Colonic mucosa (tissue), 4 donors: ENCODE measurements at regions not wholly inside any gene's neighbourhood (a gene's known extent, or its start where the extent isn't known, plus 50 kb on each side); places are given as distances from the start of the nearest gene placed in this dataset.

Source experiments
- DNase-seq: peaks from one replicate; pipeline ENCODE4 v3.0.0-alpha.2; 2020
- H3K27ac ChIP-seq: fragments of 200-600 bp; one replicate; pipeline ENCODE4 v1.8.0; 2021
- H3K27me3 ChIP-seq: fragments of 200-600 bp; one replicate; pipeline ENCODE4 v1.8.0; 2021
- H3K36me3 ChIP-seq: fragments of 200-600 bp; one replicate; pipeline ENCODE4 v1.8.0; 2021
- H3K4me1 ChIP-seq: fragments of 200-600 bp; one replicate; pipeline ENCODE4 v1.8.0; 2021; ENCODE audit warnings: mild to moderate bottlenecking
- H3K4me3 ChIP-seq: fragments of 200-600 bp; one replicate; pipeline ENCODE4 v1.8.0; 2021
- H3K9ac ChIP-seq, 2 donors: one replicate each; pipeline ENCODE4 v1.7.0; 2013; ENCODE audit warnings: control low read depth in 2 of 2, low read depth in 2 of 2, low read length in 2 of 2
- H3K9me3 ChIP-seq: fragments of 200-600 bp; one replicate; pipeline ENCODE4 v1.8.0; 2021
- CTCF ChIP-seq: fragments of 200-600 bp; IDR thresholded peaks from one replicate; pipeline ENCODE4 v1.8.0; 2022; ENCODE audit warnings: antibody characterized with exemption, mild to moderate bottlenecking
- intact Hi-C: fragments of 100-400 bp; cut with DNase I; formaldehyde crosslinking; loops from one replicate; pipeline ENCODE4 v1.14.1; 2022
- donor health status: healthy.
- donor health status: DM: no; HTN: no; CAD: no.
- donor health status: DM: no; HTN: no; CAD: no.

- H3K27me3 ChIP-seq: no peaks in the 10 kb centered on the region
- intact Hi-C loops: no loop called here
- no peak overlapping the region for H3K9ac ChIP-seq
- no peak overlapping the region for H3K27ac ChIP-seq
- no peak for TF ChIP-seq CTCF
- no peaks in the 10 kb centered on the region for H3K36me3 ChIP-seq
- H3K4me3 ChIP-seq: no peak overlapping the region
- no peaks in the 10 kb centered on the region for H3K4me1 ChIP-seq
- no peak for DNase-seq
- no peaks in the 10 kb centered on the region for H3K9me3 ChIP-seq
Measured at GRCh38 chr11:103648054-103648453, 388.4 kb upstream of the DDI1 start.

- Histone ChIP-seq H3K36me3 (no peaks in the 10 kb centered on the region), H3K4me1 (no peaks in the 10 kb centered on the region), H3K27me3 (no peaks in the 10 kb centered on the region), H3K27ac (no peak overlapping the region), H3K4me3 (no peak overlapping the region), H3K9me3 (no peaks in the 10 kb centered on the region), H3K9ac (no peak overlapping the region)
- no peak for TF ChIP-seq CTCF
- intact Hi-C loops: no loop called here
- no peak for DNase-seq
Measured at GRCh38 chr11:103648670-103649400, 387.6 kb upstream of the DDI1 start.

GRCh38 chr11:103649401-103649895 is 387.0 kb upstream of the DDI1 start:
- Histone ChIP-seq H3K36me3 (no peaks in the 10 kb centered on the region), H3K27me3 (no peaks in the 10 kb centered on the region), H3K27ac (no peak overlapping the region), H3K4me1 (no peaks in the 10 kb centered on the region), H3K9me3 (no peaks in the 10 kb centered on the region), H3K9ac (no peak overlapping the region), H3K4me3 (no peak overlapping the region)
- intact Hi-C loops: no loop called here
- DNase-seq: no peak
- TF ChIP-seq CTCF: no peak

GRCh38 chr11:103650330-103650729 is 386.1 kb upstream of the DDI1 start:
- no peak for DNase-seq
- intact Hi-C loops: no loop called here
- H3K9ac ChIP-seq: no peak overlapping the region
- no peak overlapping the region for H3K27ac ChIP-seq
- no peaks in the 10 kb centered on the region for H3K36me3 ChIP-seq
- no peaks in the 10 kb centered on the region for H3K27me3 ChIP-seq
- TF ChIP-seq CTCF: no peak
- no peak overlapping the region for H3K4me3 ChIP-seq
- H3K4me1 ChIP-seq: no peaks in the 10 kb centered on the region
- H3K9me3 ChIP-seq: no peaks in the 10 kb centered on the region

- H3K9ac ChIP-seq: no peak overlapping the region
- no peak for TF ChIP-seq CTCF
- no peak for DNase-seq
- no peaks in the 10 kb centered on the region for H3K36me3 ChIP-seq
- H3K27ac ChIP-seq: no peak overlapping the region
- H3K4me3 ChIP-seq: no peak overlapping the region
- H3K9me3 ChIP-seq: no peaks in the 10 kb centered on the region
- no peaks in the 10 kb centered on the region for H3K27me3 ChIP-seq
- intact Hi-C loops: no loop called here
- H3K4me1 ChIP-seq: no peaks in the 10 kb centered on the region
Measured at GRCh38 chr11:103651341-103651998, 385.0 kb upstream of the DDI1 start.
